ENCODE measurements at regions not wholly inside any gene's neighbourhood (a gene's known extent, or its start where the extent isn't known, plus 50 kb on each side); places are given as distances from the start of the nearest gene placed in this dataset.

DNA sequence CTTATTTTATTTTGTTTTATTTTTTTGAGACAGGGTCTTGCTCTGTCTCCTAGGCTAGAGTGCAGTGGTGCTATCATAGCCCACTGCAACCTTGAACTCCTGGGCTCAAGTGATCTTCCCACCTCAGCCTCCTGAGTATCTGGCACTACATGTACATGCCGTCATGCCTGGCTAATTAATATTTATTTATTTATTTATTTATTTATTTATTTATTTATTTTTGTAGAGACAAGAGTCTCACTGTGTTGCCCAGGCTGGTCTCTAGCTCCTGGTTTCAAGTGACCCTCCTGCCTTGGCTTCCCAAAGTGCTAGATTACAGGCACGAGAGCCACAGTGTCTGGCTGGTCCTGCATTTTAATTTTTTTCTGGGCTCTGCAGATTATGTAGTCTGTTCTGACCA, 84.9 kb upstream of the BCOR start:
- no peak overlapping the region for H3K9ac ChIP-seq (ENCODE audit: control insufficient read depth, insufficient read depth, low read length)
- no peaks in the 10 kb centered on the region for H4K20me1 ChIP-seq (ENCODE audit: control insufficient read depth, insufficient read depth)
- WGBS (ENCODE audit: insufficient coverage, insufficient replicate concordance, low lambda C conversion rate, missing lambda C conversion rate): 21% methylated on average over 2 of the region's 2 CpGs
- in situ Hi-C loops (cut with MboI): no loop called here
- H2AFZ ChIP-seq (ENCODE audit: control insufficient read depth, low read depth, low read length): no peak overlapping the region
- ATAC-seq (no peak), DNase-seq (ENCODE audit: low read depth, low spot score) (no peak), FAIRE-seq (no peak)
- TF ChIP-seq, protein P1, sequence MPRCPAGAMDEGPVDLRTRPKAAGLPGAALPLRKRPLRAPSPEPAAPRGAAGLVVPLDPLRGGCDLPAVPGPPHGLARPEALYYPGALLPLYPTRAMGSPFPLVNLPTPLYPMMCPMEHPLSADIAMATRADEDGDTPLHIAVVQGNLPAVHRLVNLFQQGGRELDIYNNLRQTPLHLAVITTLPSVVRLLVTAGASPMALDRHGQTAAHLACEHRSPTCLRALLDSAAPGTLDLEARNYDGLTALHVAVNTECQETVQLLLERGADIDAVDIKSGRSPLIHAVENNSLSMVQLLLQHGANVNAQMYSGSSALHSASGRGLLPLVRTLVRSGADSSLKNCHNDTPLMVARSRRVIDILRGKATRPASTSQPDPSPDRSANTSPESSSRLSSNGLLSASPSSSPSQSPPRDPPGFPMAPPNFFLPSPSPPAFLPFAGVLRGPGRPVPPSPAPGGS (IDR thresholded peaks at IDR 0.05; ENCODE audit: borderline replicate concordance, insufficient read depth, low read depth, low read length, poor library complexity, severe bottlenecking): no peak
- TF ChIP-seq, protein P2, sequence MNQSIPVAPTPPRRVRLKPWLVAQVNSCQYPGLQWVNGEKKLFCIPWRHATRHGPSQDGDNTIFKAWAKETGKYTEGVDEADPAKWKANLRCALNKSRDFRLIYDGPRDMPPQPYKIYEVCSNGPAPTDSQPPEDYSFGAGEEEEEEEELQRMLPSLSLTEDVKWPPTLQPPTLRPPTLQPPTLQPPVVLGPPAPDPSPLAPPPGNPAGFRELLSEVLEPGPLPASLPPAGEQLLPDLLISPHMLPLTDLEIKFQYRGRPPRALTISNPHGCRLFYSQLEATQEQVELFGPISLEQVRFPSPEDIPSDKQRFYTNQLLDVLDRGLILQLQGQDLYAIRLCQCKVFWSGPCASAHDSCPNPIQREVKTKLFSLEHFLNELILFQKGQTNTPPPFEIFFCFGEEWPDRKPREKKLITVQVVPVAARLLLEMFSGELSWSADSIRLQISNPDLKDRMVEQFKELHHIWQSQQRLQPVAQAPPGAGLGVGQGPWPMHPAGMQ (IDR thresholded peaks at IDR 0.05; ENCODE audit: borderline replicate concordance): no peak
- TF ChIP-seq CHD4 (IDR thresholded peaks at IDR 0.05) (no peak), NFIC (IDR thresholded peaks at IDR 0.05; ENCODE audit: low read depth, low read length) (no peak), POU2F2 (IDR thresholded peaks at IDR 0.05; ENCODE audit: borderline replicate concordance, low read depth, low read length) (no peak), KAT2A (conservative IDR thresholded peaks at IDR 0.05; ENCODE audit: control insufficient read depth, low read depth, low read length) (no peak), ZBED1 (IDR thresholded peaks at IDR 0.05; ENCODE audit: borderline replicate concordance) (no peak), IKZF2 (IDR thresholded peaks at IDR 0.05) (no peak), HCFC1 (IDR thresholded peaks at IDR 0.05; ENCODE audit: low read length) (no peak)
- TF ChIP-seq, protein P3, sequence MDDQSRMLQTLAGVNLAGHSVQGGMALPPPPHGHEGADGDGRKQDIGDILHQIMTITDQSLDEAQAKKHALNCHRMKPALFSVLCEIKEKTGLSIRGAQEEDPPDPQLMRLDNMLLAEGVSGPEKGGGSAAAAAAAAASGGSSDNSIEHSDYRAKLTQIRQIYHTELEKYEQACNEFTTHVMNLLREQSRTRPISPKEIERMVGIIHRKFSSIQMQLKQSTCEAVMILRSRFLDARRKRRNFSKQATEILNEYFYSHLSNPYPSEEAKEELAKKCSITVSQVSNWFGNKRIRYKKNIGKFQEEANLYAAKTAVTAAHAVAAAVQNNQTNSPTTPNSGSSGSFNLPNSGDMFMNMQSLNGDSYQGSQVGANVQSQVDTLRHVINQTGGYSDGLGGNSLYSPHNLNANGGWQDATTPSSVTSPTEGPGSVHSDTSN (IDR thresholded peaks at IDR 0.05; ENCODE audit: insufficient replicate concordance, low read depth, low read length): no peak
- TF ChIP-seq, protein P4, sequence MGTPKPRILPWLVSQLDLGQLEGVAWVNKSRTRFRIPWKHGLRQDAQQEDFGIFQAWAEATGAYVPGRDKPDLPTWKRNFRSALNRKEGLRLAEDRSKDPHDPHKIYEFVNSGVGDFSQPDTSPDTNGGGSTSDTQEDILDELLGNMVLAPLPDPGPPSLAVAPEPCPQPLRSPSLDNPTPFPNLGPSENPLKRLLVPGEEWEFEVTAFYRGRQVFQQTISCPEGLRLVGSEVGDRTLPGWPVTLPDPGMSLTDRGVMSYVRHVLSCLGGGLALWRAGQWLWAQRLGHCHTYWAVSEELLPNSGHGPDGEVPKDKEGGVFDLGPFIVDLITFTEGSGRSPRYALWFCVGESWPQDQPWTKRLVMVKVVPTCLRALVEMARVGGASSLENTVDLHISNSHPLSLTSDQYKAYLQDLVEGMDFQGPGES (IDR thresholded peaks at IDR 0.05): no peak
- TF ChIP-seq, protein P5, sequence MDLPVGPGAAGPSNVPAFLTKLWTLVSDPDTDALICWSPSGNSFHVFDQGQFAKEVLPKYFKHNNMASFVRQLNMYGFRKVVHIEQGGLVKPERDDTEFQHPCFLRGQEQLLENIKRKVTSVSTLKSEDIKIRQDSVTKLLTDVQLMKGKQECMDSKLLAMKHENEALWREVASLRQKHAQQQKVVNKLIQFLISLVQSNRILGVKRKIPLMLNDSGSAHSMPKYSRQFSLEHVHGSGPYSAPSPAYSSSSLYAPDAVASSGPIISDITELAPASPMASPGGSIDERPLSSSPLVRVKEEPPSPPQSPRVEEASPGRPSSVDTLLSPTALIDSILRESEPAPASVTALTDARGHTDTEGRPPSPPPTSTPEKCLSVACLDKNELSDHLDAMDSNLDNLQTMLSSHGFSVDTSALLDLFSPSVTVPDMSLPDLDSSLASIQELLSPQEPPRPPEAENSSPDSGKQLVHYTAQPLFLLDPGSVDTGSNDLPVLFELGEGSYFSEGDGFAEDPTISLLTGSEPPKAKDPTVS (IDR thresholded peaks at IDR 0.05; ENCODE audit: low read depth, low read length): no peak
- TF ChIP-seq, protein P6, sequence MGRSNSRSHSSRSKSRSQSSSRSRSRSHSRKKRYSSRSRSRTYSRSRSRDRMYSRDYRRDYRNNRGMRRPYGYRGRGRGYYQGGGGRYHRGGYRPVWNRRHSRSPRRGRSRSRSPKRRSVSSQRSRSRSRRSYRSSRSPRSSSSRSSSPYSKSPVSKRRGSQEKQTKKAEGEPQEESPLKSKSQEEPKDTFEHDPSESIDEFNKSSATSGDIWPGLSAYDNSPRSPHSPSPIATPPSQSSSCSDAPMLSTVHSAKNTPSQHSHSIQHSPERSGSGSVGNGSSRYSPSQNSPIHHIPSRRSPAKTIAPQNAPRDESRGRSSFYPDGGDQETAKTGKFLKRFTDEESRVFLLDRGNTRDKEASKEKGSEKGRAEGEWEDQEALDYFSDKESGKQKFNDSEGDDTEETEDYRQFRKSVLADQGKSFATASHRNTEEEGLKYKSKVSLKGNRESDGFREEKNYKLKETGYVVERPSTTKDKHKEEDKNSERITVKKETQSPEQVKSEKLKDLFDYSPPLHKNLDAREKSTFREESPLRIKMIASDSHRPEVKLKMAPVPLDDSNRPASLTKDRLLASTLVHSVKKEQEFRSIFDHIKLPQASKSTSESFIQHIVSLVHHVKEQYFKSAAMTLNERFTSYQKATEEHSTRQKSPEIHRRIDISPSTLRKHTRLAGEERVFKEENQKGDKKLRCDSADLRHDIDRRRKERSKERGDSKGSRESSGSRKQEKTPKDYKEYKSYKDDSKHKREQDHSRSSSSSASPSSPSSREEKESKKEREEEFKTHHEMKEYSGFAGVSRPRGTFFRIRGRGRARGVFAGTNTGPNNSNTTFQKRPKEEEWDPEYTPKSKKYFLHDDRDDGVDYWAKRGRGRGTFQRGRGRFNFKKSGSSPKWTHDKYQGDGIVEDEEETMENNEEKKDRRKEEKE (IDR thresholded peaks at IDR 0.05): no peak
- H3K4me3 ChIP-seq: no peak overlapping the region
- ChIA-PET RAD21 (ENCODE audit: unreplicated experiment) (no interaction called here), SMC1A (ENCODE audit: uncharacterized antibody, unreplicated experiment) (no interaction called here), CTCF (no interaction called here), POLR2A (no interaction called here)
- H3K4me2 ChIP-seq (ENCODE audit: control insufficient read depth, insufficient read depth): no peak overlapping the region
- H3K4me1 ChIP-seq (ENCODE audit: control insufficient read depth, insufficient read depth, low read length): no peaks in the 10 kb centered on the region
- H3K27me3 ChIP-seq (replicated peaks in 1 of 2; ENCODE audit: control insufficient read depth in 2 of 2, insufficient read depth in 2 of 2, low read length in 1 of 2): no peaks in the 10 kb centered on the region
- no peak overlapping the region for H3K27ac ChIP-seq (ENCODE audit: control insufficient read depth, insufficient read depth)
- H3K79me2 ChIP-seq (ENCODE audit: control insufficient read depth, insufficient read depth, low read length): no peaks in the 10 kb centered on the region
- intact Hi-C loops (cut with micrococcal nuclease; ENCODE audit: unreplicated experiment): no loop called here
- no TSS peak for BruUV-seq (replicated peaks)
- H3K9me3 ChIP-seq (replicated peaks; ENCODE audit: control insufficient read depth, insufficient read depth, low read length): no peaks in the 10 kb centered on the region; the same call in 1 of the 3 replicates
- H3K36me3 ChIP-seq (ENCODE audit: control insufficient read depth in 2 of 2, insufficient read depth in 2 of 2, low read length in 1 of 2): no peaks in the 10 kb centered on the region
